ENCODE measurements at regions not wholly inside any gene's neighbourhood (a gene's known extent, or its start where the extent isn't known, plus 50 kb on each side); places are given as distances from the start of the nearest gene placed in this dataset.

DNA sequence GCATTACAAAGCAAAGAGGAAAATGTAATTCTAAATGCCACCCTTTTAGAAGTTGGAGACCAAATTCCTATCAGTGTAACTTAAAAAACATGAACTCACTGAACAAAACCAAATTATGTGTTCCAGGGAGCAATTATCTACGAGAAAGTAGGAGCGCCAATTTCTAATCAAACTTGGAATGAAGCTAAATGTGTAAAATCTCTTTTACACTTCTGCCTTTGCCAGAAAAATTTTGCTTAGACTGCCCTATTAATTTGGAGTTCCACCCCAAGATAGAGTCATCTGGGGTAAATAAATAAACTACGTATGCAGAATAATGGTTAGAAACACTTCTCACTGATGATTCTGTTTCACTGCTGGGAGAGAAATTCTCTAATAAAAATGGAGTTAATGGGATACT lies 825.6 kb downstream of the MTRR start:
- no peak overlapping the region for H3K27ac ChIP-seq (ENCODE audit: insufficient read depth, low read length)
- H3K4me3 ChIP-seq (replicated peaks in 1 of 4; ENCODE audit: control extremely low read depth in 1 of 4, insufficient read depth in 1 of 4, low read depth in 3 of 4, low read length in 4 of 4), result no peak overlapping the region
- H3K9ac ChIP-seq (ENCODE audit: insufficient read depth, low read length), result no peak overlapping the region
- no peak for TF ChIP-seq EZH2 (IDR thresholded peaks at IDR 0.05; ENCODE audit: low read length, missing control alignments)
- TF ChIP-seq, protein P1, sequence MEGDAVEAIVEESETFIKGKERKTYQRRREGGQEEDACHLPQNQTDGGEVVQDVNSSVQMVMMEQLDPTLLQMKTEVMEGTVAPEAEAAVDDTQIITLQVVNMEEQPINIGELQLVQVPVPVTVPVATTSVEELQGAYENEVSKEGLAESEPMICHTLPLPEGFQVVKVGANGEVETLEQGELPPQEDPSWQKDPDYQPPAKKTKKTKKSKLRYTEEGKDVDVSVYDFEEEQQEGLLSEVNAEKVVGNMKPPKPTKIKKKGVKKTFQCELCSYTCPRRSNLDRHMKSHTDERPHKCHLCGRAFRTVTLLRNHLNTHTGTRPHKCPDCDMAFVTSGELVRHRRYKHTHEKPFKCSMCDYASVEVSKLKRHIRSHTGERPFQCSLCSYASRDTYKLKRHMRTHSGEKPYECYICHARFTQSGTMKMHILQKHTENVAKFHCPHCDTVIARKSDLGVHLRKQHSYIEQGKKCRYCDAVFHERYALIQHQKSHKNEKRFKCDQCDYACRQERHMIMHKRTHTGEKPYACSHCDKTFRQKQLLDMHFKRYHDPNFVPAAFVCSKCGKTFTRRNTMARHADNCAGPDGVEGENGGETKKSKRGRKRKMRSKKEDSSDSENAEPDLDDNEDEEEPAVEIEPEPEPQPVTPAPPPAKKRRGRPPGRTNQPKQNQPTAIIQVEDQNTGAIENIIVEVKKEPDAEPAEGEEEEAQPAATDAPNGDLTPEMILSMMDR (conservative IDR thresholded peaks at IDR 0.05 in 1 of 2, IDR thresholded peaks at IDR 0.05 in 1 of 2; ENCODE audit: low read depth in 1 of 2, low read length in 2 of 2), result no peak
- no peaks in the 10 kb centered on the region for H3K9me3 ChIP-seq (ENCODE audit: control insufficient read depth, insufficient read depth, low read depth, low read length)
- H3K4me1 ChIP-seq (ENCODE audit: control insufficient read depth, extremely low read depth, insufficient read depth, low read length), result no peaks in the 10 kb centered on the region
- H3K27me3 ChIP-seq (ENCODE audit: control insufficient read depth, insufficient read depth, low read length), result no peaks in the 10 kb centered on the region
- DNase-seq (ENCODE audit: low read depth in 2 of 2), result no peak
- no peaks in the 10 kb centered on the region for H3K36me3 ChIP-seq (ENCODE audit: control insufficient read depth, insufficient read depth, low read length)
- no peak overlapping the region for H2AFZ ChIP-seq (ENCODE audit: low read length)
- H4K20me1 ChIP-seq (ENCODE audit: control insufficient read depth, extremely low read depth, insufficient read depth, low read length), result no peaks in the 10 kb centered on the region
- no peak overlapping the region for H3K4me2 ChIP-seq (ENCODE audit: extremely low read depth, insufficient read depth, low read length)
- H3K79me2 ChIP-seq (ENCODE audit: control insufficient read depth, insufficient read depth, low read length), result no peaks in the 10 kb centered on the region

DNA sequence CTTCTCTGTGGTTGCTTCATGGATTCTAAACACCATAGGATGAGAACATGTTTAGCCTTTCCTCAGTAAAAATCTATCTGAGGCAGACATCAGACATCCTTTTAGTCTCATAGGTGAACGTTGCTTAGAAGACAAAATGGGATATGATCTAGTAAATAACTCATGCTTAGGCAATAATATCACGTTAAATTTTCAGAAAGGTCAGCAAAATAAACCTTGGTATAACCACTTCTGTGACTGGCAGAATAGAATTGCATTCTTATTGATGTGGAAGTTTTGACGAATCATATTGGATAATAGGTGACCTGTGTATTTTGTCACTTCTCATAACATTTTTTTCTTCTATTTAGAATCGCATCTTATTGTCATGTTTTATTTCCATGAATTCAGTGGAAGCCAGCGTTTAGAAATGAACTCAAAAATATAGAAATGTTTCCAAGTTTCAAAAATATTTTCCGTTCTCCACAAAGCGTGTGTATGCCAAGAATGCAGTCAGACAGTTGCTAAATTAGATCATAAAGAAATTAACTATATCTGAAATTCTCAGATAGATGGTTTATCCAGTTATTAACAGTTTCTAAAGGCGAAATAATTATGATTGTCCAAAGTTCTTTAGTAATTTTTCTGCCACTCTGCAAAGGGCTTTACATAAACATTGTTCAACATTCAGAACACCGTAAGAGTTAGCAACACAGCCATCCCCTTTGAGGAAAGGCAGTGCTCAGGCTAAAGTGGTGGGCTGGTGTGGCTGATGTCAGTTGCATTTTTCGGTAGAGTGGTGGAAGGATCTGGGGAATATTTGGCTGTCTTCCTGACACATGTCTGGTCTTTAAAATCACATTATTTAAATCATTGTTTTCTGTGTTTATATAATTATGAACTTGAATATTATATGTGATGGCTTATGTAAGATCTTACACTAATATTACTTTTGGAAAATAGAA lies 827.2 kb downstream of the MTRR start:
- Histone ChIP-seq H3K4me2 (ENCODE audit: extremely low read depth, insufficient read depth, low read length) (no peak overlapping the region), H3K4me3 (replicated peaks in 1 of 4; ENCODE audit: control extremely low read depth in 1 of 4, insufficient read depth in 1 of 4, low read depth in 3 of 4, low read length in 4 of 4) (no peak overlapping the region), H3K36me3 (ENCODE audit: control insufficient read depth, insufficient read depth, low read length) (no peaks in the 10 kb centered on the region), H2AFZ (ENCODE audit: low read length) (no peak overlapping the region), H3K4me1 (ENCODE audit: control insufficient read depth, extremely low read depth, insufficient read depth, low read length) (peaks cover 4% of the 10 kb centered on the region), H3K9me3 (ENCODE audit: control insufficient read depth, insufficient read depth, low read depth, low read length) (no peaks in the 10 kb centered on the region), H3K79me2 (ENCODE audit: control insufficient read depth, insufficient read depth, low read length) (no peaks in the 10 kb centered on the region), H3K27ac (ENCODE audit: insufficient read depth, low read length) (no peak overlapping the region), H3K27me3 (ENCODE audit: control insufficient read depth, insufficient read depth, low read length) (no peaks in the 10 kb centered on the region), H4K20me1 (ENCODE audit: control insufficient read depth, extremely low read depth, insufficient read depth, low read length) (no peaks in the 10 kb centered on the region), H3K9ac (ENCODE audit: insufficient read depth, low read length) (no peak overlapping the region)
- DNase-seq (ENCODE audit: low read depth in 2 of 2), result no peak
- no peak for TF ChIP-seq EZH2 (IDR thresholded peaks at IDR 0.05; ENCODE audit: low read length, missing control alignments)
- TF ChIP-seq, protein P1 (conservative IDR thresholded peaks at IDR 0.05 in 1 of 2, IDR thresholded peaks at IDR 0.05 in 1 of 2; ENCODE audit: low read depth in 1 of 2, low read length in 2 of 2), result no peak

DNA sequence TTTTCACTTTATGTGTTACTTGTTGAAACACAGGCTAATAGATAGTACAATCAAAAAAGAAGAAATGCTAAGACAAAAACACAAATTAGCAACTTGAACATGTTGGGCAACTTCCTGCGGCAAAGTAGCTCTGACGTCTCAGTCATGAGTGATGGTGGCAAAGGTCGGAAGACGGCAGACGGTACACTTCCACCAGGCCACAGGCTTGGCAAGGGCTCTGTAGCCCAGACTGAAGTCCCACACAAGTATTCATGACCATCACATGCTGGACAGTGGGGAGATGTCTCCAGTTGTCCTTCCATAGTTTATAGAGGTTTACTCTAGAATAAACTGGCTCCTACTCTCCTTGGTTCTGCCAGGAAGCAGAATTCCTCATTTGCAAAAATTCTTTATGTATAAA lies 831.3 kb downstream of the MTRR start:
- peak overlapping the region; percentile 44 for H3K27ac ChIP-seq (ENCODE audit: insufficient read depth, low read length)
- H3K79me2 ChIP-seq (ENCODE audit: control insufficient read depth, insufficient read depth, low read length), result no peaks in the 10 kb centered on the region
- H3K4me3 ChIP-seq (replicated peaks in 1 of 4; ENCODE audit: control extremely low read depth in 1 of 4, insufficient read depth in 1 of 4, low read depth in 3 of 4, low read length in 4 of 4), result peak overlapping the region in 1 of 4 experiments; percentile 12
- H3K9me3 ChIP-seq (ENCODE audit: control insufficient read depth, insufficient read depth, low read depth, low read length), result no peaks in the 10 kb centered on the region
- peak overlapping the region; percentile 75 for H3K4me2 ChIP-seq (ENCODE audit: extremely low read depth, insufficient read depth, low read length)
- no peak overlapping the region for H3K9ac ChIP-seq (ENCODE audit: insufficient read depth, low read length)
- no peak for TF ChIP-seq EZH2 (IDR thresholded peaks at IDR 0.05; ENCODE audit: low read length, missing control alignments)
- TF ChIP-seq, protein P1 (conservative IDR thresholded peaks at IDR 0.05 in 1 of 2, IDR thresholded peaks at IDR 0.05 in 1 of 2; ENCODE audit: low read depth in 1 of 2, low read length in 2 of 2), result no peak
- no peaks in the 10 kb centered on the region for H3K36me3 ChIP-seq (ENCODE audit: control insufficient read depth, insufficient read depth, low read length)
- H4K20me1 ChIP-seq (ENCODE audit: control insufficient read depth, extremely low read depth, insufficient read depth, low read length), result no peaks in the 10 kb centered on the region
- no peaks in the 10 kb centered on the region for H3K27me3 ChIP-seq (ENCODE audit: control insufficient read depth, insufficient read depth, low read length)
- peak overlapping the region; percentile 63 for H2AFZ ChIP-seq (ENCODE audit: low read length)
- H3K4me1 ChIP-seq (ENCODE audit: control insufficient read depth, extremely low read depth, insufficient read depth, low read length), result peaks cover 6% of the 10 kb centered on the region
- DNase-seq (ENCODE audit: low read depth in 2 of 2), result peak in 1 of 2 donors; percentile 91

All from fibroblast of lung (primary cell).